Brain microvascular endothelial cell (primary cell): ENCODE measurements at regions not wholly inside any gene's neighbourhood (a gene's known extent, or its start where the extent isn't known, plus 50 kb on each side); places are given as distances from the start of the nearest gene placed in this dataset.

Source experiments
- DNase-seq: peaks from one replicate; pipeline ENCODE4 v3.0.0-alpha.2; 2020
- H3K27ac ChIP-seq: fragments of 250-450 bp; sonication (Bioruptor Pico); 2 replicates; pipeline ENCODE4 v1.5.1; 2020; ENCODE audit warnings: mild to moderate bottlenecking, moderate library complexity
- H3K27me3 ChIP-seq: fragments of 250-450 bp; sonication (Bioruptor Pico); replicated peaks from 2 replicates; pipeline ENCODE4 v1.5.1; 2020; ENCODE audit warnings: mild to moderate bottlenecking
- H3K36me3 ChIP-seq: fragments of 250-450 bp; sonication (Bioruptor Pico); replicated peaks from 2 replicates; pipeline ENCODE4 v1.5.1; 2020; ENCODE audit warnings: mild to moderate bottlenecking
- H3K4me3 ChIP-seq: 2 replicates; pipeline ENCODE4 v1.5.1; 2011; ENCODE audit warnings: low read depth, mild to moderate bottlenecking, control low read depth, low read length, moderate library complexity
- CTCF ChIP-seq: IDR thresholded peaks from 2 replicates; pipeline ENCODE4 v1.5.1; 2011; ENCODE audit warnings: low read depth, mild to moderate bottlenecking, moderate library complexity, low read length, control low read depth, inconsistent platforms; ENCODE audit errors: missing control alignments
- in situ Hi-C: cut with HindIII; loops from 2 replicates; pipeline ENCODE4 v1.10.0; 2017; ENCODE audit warnings: low sequenced_read_pairs, low pct_ligation_motif_present

- Histone ChIP-seq H3K27ac (no peak overlapping the region), H3K36me3 (no peaks in the 10 kb centered on the region), H3K4me3 (no peak overlapping the region), H3K27me3 (no peaks in the 10 kb centered on the region)
- in situ Hi-C loops = no loop called here
- DNase-seq = no peak
- TF ChIP-seq CTCF = no peak
Measured at GRCh38 chr5:62727861-62728260, 149.2 kb downstream of the LRRC70 start.

- no peak overlapping the region for H3K27ac ChIP-seq
- H3K4me3 ChIP-seq = no peak overlapping the region
- DNase-seq = no peak
- in situ Hi-C loops = no loop called here
- TF ChIP-seq CTCF = no peak
- H3K27me3 ChIP-seq = no peaks in the 10 kb centered on the region
- no peaks in the 10 kb centered on the region for H3K36me3 ChIP-seq
Measured at GRCh38 chr5:62727184-62727583, 148.6 kb downstream of the LRRC70 start.

- no peak for TF ChIP-seq CTCF
- H3K36me3 ChIP-seq = no peaks in the 10 kb centered on the region
- no peak overlapping the region for H3K4me3 ChIP-seq
- DNase-seq = no peak
- H3K27ac ChIP-seq = no peak overlapping the region
- in situ Hi-C loops = no loop called here
- no peaks in the 10 kb centered on the region for H3K27me3 ChIP-seq
Measured at GRCh38 chr5:62722360-62722759, 143.7 kb downstream of the LRRC70 start.

GRCh38 chr5:62720031-62720441, 141.4 kb downstream of the LRRC70 start:
- in situ Hi-C loops = no loop called here

GRCh38 chr5:62719061-62719720, 140.6 kb downstream of the LRRC70 start:
- no peak overlapping the region for H3K4me3 ChIP-seq
- no peak overlapping the region for H3K27ac ChIP-seq
- in situ Hi-C loops = no loop called here
- no peak for DNase-seq
- no peaks in the 10 kb centered on the region for H3K27me3 ChIP-seq
- no peaks in the 10 kb centered on the region for H3K36me3 ChIP-seq
- TF ChIP-seq CTCF = no peak

More at GRCh38 chr5:62720031-62720441, 141.4 kb downstream of the LRRC70 start:
- no peak for DNase-seq
- Histone ChIP-seq H3K36me3 (no peaks in the 10 kb centered on the region), H3K4me3 (no peak overlapping the region), H3K27me3 (no peaks in the 10 kb centered on the region), H3K27ac (no peak overlapping the region)
- TF ChIP-seq CTCF = peak; percentile 52

GRCh38 chr5:62718324-62718723, 139.7 kb downstream of the LRRC70 start:
- Histone ChIP-seq H3K4me3 (no peak overlapping the region), H3K27me3 (no peaks in the 10 kb centered on the region), H3K27ac (no peak overlapping the region), H3K36me3 (no peaks in the 10 kb centered on the region)
- in situ Hi-C loops = no loop called here
- TF ChIP-seq CTCF = no peak
- DNase-seq = no peak
